A549 (cell line): ENCODE measurements at regions not wholly inside any gene's neighbourhood (a gene's known extent, or its start where the extent isn't known, plus 50 kb on each side); places are given as distances from the start of the nearest gene placed in this dataset.

ENCODE experiments used
- ATAC-seq, 2 experiments: fragments of 200-7000 bp in 1 of 2; fragments of >200 bp in 1 of 2; cut with Nextera tagmentation in 1 of 2; cut with Tn5 transposase in 1 of 2; 3 replicates each; pipeline versions ENCODE4 v1.8.0 to v1.9.1; 2018 to 2020; ENCODE audit warnings: mild to moderate bottlenecking in 1 of 2, moderate library complexity in 1 of 2
- CTCF ChIA-PET: fragments of 300-600 bp; sonication (Branson Sonifier 250); formaldehyde crosslinking; extraction: SDS; loops from one replicate; lab custom pipeline; 2021; ENCODE audit warnings: antibody characterized with exemption, inconsistent platforms; lab: Yijun Ruan, JAX
- POLR2A ChIA-PET: fragments of 350-600 bp; formaldehyde crosslinking; extraction: SDS; loops from one replicate; lab custom pipeline; 2021; ENCODE audit warnings: antibody characterized with exemption, inconsistent platforms; lab: Yijun Ruan, JAX
- DNase-seq, 2 experiments: peaks; one replicate each; pipeline versions ENCODE4 v3.0.0 to v3.0.0-alpha.2; 2011 to 2016; ENCODE audit warnings: low read depth in 1 of 2, low spot score in 1 of 2
- FAIRE-seq: peaks from 2 replicates; lab custom pipeline; 2011; peaks lifted over from hg19 to GRCh38; lab: Jason Lieb, UNC
- H3K27ac ChIP-seq, 2 experiments: fragments of >200 bp; sonication (Bioruptor Twin); formaldehyde crosslinking; 3 replicates each; pipeline ENCODE4 v1.5.1; 2016 to 2017
- H3K4me1 ChIP-seq: fragments of >200 bp; sonication (Bioruptor Twin); formaldehyde crosslinking; 3 replicates; pipeline ENCODE4 v1.6.1; 2016
- H3K4me2 ChIP-seq: fragments of >200 bp; sonication (Bioruptor Twin); formaldehyde crosslinking; 3 replicates; pipeline ENCODE4 v1.6.1; 2016
- H3K4me3 ChIP-seq: fragments of >200 bp; sonication (Bioruptor Twin); formaldehyde crosslinking; 3 replicates; pipeline ENCODE4 v1.5.1; 2016
- H3K9me3 ChIP-seq: fragments of >200 bp; sonication (Bioruptor Twin); formaldehyde crosslinking; 3 replicates; pipeline ENCODE4 v1.6.1; 2016
- BCL3 ChIP-seq: fragments of >200 bp; sonication (Bioruptor Twin); formaldehyde crosslinking; IDR thresholded peaks from 3 replicates; pipeline ENCODE4 v1.6.1; 2016
- BHLHE40 ChIP-seq: IDR thresholded peaks from 2 replicates; pipeline ENCODE4 v1.6.1; 2012; ENCODE audit warnings: low read depth, low read length, inconsistent platforms
- CBX2 ChIP-seq: fragments of 200-600 bp; sonication (generic); IDR thresholded peaks from 2 replicates; pipeline ENCODE4 v1.6.1; 2016; ENCODE audit warnings: low read depth, mild to moderate bottlenecking, borderline replicate concordance
- CBX8 ChIP-seq: fragments of 200-600 bp; sonication (generic); IDR thresholded peaks from 2 replicates; pipeline ENCODE4 v1.6.1; 2016
- CHD4 ChIP-seq: fragments of 200-600 bp; sonication (generic); IDR thresholded peaks from 2 replicates; pipeline ENCODE4 v1.6.1; 2016; ENCODE audit warnings: antibody characterized with exemption, mild to moderate bottlenecking, borderline replicate concordance
- E2F6 ChIP-seq: IDR thresholded peaks from 2 replicates; pipeline ENCODE4 v1.6.1; 2012; ENCODE audit warnings: low read depth, borderline replicate concordance
- EHMT2 ChIP-seq: fragments of 200-600 bp; sonication (generic); IDR thresholded peaks from 2 replicates; pipeline ENCODE4 v1.6.1; 2016; ENCODE audit warnings: antibody characterized with exemption, low read depth, mild to moderate bottlenecking, moderate library complexity
- ESRRA ChIP-seq: fragments of 150-350 bp; IDR thresholded peaks from 2 replicates; pipeline ENCODE4 v1.6.1; 2014; ENCODE audit warnings: mild to moderate bottlenecking, low read length, borderline replicate concordance
- FOSB ChIP-seq: fragments of 250-450 bp; sonication (Bioruptor Pico); IDR thresholded peaks from 2 replicates; pipeline ENCODE4 v1.5.0; 2020; ENCODE audit warnings: mild to moderate bottlenecking, moderate library complexity
- GATA3 ChIP-seq: IDR thresholded peaks from 2 replicates; pipeline ENCODE4 v1.6.1; 2012; ENCODE audit warnings: borderline replicate concordance
- HES2 ChIP-seq: fragments of >200 bp; sonication (Bioruptor Twin); formaldehyde crosslinking; IDR thresholded peaks from 2 replicates; pipeline ENCODE4 v1.6.1; 2016
- HEYL ChIP-seq: fragments of 250-450 bp; sonication (Bioruptor Pico); IDR thresholded peaks from 2 replicates; pipeline ENCODE4 v1.8.0; 2021; ENCODE audit warnings: mild to moderate bottlenecking, moderate library complexity
- JUN ChIP-seq, 2 experiments: fragments of >200 bp; sonication (Bioruptor Twin); formaldehyde crosslinking; IDR thresholded peaks; 2 replicates in 1 of 2; 3 replicates in 1 of 2; pipeline ENCODE4 v1.6.1; 2016 to 2017
- JUNB ChIP-seq: fragments of >200 bp; sonication (Bioruptor Twin); formaldehyde crosslinking; IDR thresholded peaks from 2 replicates; pipeline ENCODE4 v1.6.1; 2016
- MAFK ChIP-seq: fragments of 450-650 bp; IDR thresholded peaks from 2 replicates; pipeline ENCODE4 v1.6.1; 2014; ENCODE audit not compliant: partially characterized antibody
- MYC ChIP-seq: IDR thresholded peaks from 2 replicates; pipeline ENCODE4 v1.6.1; 2012; ENCODE audit warnings: mild to moderate bottlenecking, inconsistent platforms, low read length, improper control_type of control experiment, borderline replicate concordance
- NFE2L2 ChIP-seq: fragments of 150-350 bp; conservative IDR thresholded peaks from 2 replicates; pipeline ENCODE4 v1.6.1; 2014; ENCODE audit warnings: low read length
- NPAS2 ChIP-seq: fragments of 250-450 bp; sonication (Bioruptor Pico); IDR thresholded peaks from 2 replicates; pipeline ENCODE4 v1.8.0; 2022; ENCODE audit warnings: mild to moderate bottlenecking, moderate library complexity, borderline replicate concordance
- NR3C1 ChIP-seq: fragments of >200 bp; sonication (Bioruptor Twin); formaldehyde crosslinking; IDR thresholded peaks from 3 replicates; pipeline ENCODE4 v1.6.1; 2017
- PBX3 ChIP-seq: IDR thresholded peaks from 2 replicates; pipeline ENCODE4 v1.6.1; 2012
- RAD21 ChIP-seq, 2 experiments: fragments of >200 bp in 1 of 2; sonication (Bioruptor Twin) in 1 of 2; formaldehyde crosslinking in 1 of 2; IDR thresholded peaks in 1 of 2; conservative IDR thresholded peaks in 1 of 2; 2 replicates in 1 of 2; 3 replicates in 1 of 2; pipeline ENCODE4 v1.6.1; 2012 to 2018; ENCODE audit warnings: inconsistent platforms in 1 of 2
- RFX5 ChIP-seq: fragments of 450-650 bp; IDR thresholded peaks from 2 replicates; pipeline ENCODE4 v1.7.1; 2014; ENCODE audit warnings: antibody characterized with exemption, mild to moderate bottlenecking, moderate library complexity
- RNF2 ChIP-seq: fragments of 200-600 bp; sonication (generic); IDR thresholded peaks from 2 replicates; pipeline ENCODE4 v1.6.1; 2016; ENCODE audit warnings: low read depth, mild to moderate bottlenecking, antibody characterized with exemption, moderate library complexity, borderline replicate concordance
- SMC3 ChIP-seq: fragments of >200 bp; sonication (Bioruptor Twin); formaldehyde crosslinking; IDR thresholded peaks from 3 replicates; pipeline ENCODE4 v1.6.1; 2018; ENCODE audit warnings: inconsistent platforms
- TFCP2L1 ChIP-seq: fragments of 250-450 bp; sonication (Bioruptor Pico); IDR thresholded peaks from 2 replicates; pipeline ENCODE4 v1.5.0; 2021; ENCODE audit warnings: mild to moderate bottlenecking
- USF2 ChIP-seq: fragments of 450-650 bp; IDR thresholded peaks from 2 replicates; pipeline ENCODE4 v1.6.1; 2014; ENCODE audit warnings: antibody characterized with exemption
- ZC3H11A ChIP-seq: fragments of 450-650 bp; IDR thresholded peaks from 2 replicates; pipeline ENCODE4 v1.6.1; 2014; ENCODE audit warnings: antibody characterized with exemption, mild to moderate bottlenecking
- ZFP36 ChIP-seq: fragments of 450-650 bp; IDR thresholded peaks from 2 replicates; pipeline ENCODE4 v1.6.1; 2014; ENCODE audit warnings: borderline replicate concordance; ENCODE audit not compliant: partially characterized antibody
- ZNF302 ChIP-seq: fragments of 250-450 bp; sonication (Bioruptor Pico); IDR thresholded peaks from 2 replicates; pipeline ENCODE4 v1.9.0; 2021; ENCODE audit warnings: inconsistent platforms, mild to moderate bottlenecking, moderate library complexity
- WGBS: methylation state at CpG from one replicate; pipeline ENCODE4 v1.1.6; 2017; ENCODE audit errors: missing lambda C conversion rate; 5-methylcytosine and 5-hydroxymethylcytosine counted together
- TF ChIP-seq, protein P1 (sequence below): fragments of 200-600 bp; sonication (generic); IDR thresholded peaks from 2 replicates; pipeline ENCODE4 v1.6.1; 2016; ENCODE audit warnings: antibody characterized with exemption, mild to moderate bottlenecking, moderate library complexity
- TF ChIP-seq, protein P2 (sequence below): fragments of 250-450 bp; sonication (Bioruptor Pico); IDR thresholded peaks from 2 replicates; pipeline ENCODE4 v1.5.0; 2021; ENCODE audit warnings: mild to moderate bottlenecking, moderate library complexity, borderline replicate concordance

DNA sequence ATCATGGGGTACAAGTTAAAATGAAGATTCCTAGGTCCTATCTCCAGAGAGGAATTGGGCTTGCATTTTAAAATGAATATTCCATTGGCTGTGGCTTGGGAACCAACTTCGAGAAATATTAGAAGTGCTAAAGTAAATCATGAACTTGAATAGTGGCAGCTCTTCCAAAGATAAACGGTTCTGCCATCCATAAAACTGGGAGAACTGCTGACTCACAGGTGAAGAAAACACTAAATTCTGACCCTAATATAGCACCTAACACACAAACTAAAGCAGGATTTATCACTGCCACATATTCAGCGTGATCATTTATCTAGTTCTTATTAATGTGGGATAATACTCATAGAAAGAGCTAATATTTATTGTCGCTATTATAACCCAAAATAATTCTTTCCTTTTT lies 508.1 kb upstream of the ID4 start:
- DNase-seq (no peak), ATAC-seq (no peak), FAIRE-seq (no peak)
- TF ChIP-seq TFCP2L1 (CRISPR knock-in tag) (no peak), PBX3 (no peak), HEYL (CRISPR knock-in tag) (no peak), MYC (no peak), BHLHE40 (no peak), ZFP36 (no peak), JUN (IDR thresholded peaks at IDR 0.05) (no peak), NFE2L2 (no peak), FOSB (CRISPR knock-in tag) (no peak), CBX2 (no peak), GATA3 (no peak), NPAS2 (no peak), RFX5 (no peak)
- TF ChIP-seq, protein P1, sequence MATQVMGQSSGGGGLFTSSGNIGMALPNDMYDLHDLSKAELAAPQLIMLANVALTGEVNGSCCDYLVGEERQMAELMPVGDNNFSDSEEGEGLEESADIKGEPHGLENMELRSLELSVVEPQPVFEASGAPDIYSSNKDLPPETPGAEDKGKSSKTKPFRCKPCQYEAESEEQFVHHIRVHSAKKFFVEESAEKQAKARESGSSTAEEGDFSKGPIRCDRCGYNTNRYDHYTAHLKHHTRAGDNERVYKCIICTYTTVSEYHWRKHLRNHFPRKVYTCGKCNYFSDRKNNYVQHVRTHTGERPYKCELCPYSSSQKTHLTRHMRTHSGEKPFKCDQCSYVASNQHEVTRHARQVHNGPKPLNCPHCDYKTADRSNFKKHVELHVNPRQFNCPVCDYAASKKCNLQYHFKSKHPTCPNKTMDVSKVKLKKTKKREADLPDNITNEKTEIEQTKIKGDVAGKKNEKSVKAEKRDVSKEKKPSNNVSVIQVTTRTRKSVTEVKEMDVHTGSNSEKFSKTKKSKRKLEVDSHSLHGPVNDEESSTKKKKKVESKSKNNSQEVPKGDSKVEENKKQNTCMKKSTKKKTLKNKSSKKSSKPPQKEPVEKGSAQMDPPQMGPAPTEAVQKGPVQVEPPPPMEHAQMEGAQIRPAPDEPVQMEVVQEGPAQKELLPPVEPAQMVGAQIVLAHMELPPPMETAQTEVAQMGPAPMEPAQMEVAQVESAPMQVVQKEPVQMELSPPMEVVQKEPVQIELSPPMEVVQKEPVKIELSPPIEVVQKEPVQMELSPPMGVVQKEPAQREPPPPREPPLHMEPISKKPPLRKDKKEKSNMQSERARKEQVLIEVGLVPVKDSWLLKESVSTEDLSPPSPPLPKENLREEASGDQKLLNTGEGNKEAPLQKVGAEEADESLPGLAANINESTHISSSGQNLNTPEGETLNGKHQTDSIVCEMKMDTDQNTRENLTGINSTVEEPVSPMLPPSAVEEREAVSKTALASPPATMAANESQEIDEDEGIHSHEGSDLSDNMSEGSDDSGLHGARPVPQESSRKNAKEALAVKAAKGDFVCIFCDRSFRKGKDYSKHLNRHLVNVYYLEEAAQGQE, result no peak
- TF ChIP-seq, protein P2, sequence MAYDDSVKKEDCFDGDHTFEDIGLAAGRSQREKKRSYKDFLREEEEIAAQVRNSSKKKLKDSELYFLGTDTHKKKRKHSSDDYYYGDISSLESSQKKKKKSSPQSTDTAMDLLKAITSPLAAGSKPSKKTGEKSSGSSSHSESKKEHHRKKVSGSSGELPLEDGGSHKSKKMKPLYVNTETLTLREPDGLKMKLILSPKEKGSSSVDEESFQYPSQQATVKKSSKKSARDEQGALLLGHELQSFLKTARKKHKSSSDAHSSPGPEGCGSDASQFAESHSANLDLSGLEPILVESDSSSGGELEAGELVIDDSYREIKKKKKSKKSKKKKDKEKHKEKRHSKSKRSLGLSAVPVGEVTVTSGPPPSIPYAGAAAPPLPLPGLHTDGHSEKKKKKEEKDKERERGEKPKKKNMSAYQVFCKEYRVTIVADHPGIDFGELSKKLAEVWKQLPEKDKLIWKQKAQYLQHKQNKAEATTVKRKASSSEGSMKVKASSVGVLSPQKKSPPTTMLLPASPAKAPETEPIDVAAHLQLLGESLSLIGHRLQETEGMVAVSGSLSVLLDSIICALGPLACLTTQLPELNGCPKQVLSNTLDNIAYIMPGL (CRISPR knock-in tag), result no peak
- Histone ChIP-seq H3K4me1 (peaks cover 4% of the 10 kb centered on the region; the same call in 1 of the 3 replicates), H3K4me2 (no peak overlapping the region), H3K9me3 (no peaks in the 10 kb centered on the region), H3K4me3 (no peak overlapping the region), H3K27ac (no peak overlapping the region)
- ChIA-PET POLR2A (no interaction called here), CTCF (no interaction called here)
- WGBS, result 49% methylated on average over 4 of the region's 4 CpGs

DNA sequence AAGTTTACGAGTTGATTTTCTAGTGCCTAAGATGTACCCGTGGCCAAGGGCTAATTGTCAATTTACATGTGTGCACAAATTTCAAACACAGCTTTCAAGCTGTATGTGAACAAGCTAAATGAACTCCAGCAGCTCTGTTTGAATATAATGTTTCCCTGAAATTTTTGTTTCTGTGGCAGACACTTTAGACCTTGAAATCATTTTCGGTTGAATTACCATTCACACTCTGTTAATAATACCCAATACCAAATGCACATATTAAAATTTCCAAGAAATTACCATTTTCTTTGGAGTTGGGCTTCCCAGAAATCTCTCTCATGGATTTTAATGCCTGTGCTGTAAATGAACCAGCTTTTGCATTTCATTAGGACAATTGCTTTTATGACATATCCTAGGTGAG lies 506.1 kb upstream of the ID4 start:
- H3K4me3 ChIP-seq, result no peak overlapping the region
- FAIRE-seq (no peak), DNase-seq (no peak), ATAC-seq (no peak)
- H3K4me2 ChIP-seq, result no peak overlapping the region
- H3K27ac ChIP-seq, result no peak overlapping the region
- H3K9me3 ChIP-seq, result no peaks in the 10 kb centered on the region
- TF ChIP-seq MAFK (no peak), USF2 (no peak), ZNF302 (CRISPR knock-in tag) (no peak), SMC3 (no peak), ZC3H11A (no peak), HES2 (no peak), RAD21 (conservative IDR thresholded peaks at IDR 0.05 in 1 of 2, IDR thresholded peaks at IDR 0.05 in 1 of 2) (no peak), FOSB (CRISPR knock-in tag) (no peak), BCL3 (no peak), RFX5 (no peak), EHMT2 (no peak), CHD4 (no peak), E2F6 (no peak), NR3C1 (no peak), CBX8 (no peak), ESRRA (no peak), NPAS2 (no peak), JUNB (no peak), RNF2 (no peak)
- ChIA-PET CTCF (interaction anchor here (0.7 kb wide), 1 partner anchor 8 kb away, joined by 3 read pairs; no protein-coding TSS in a partner anchor), POLR2A (no interaction called here)
- peaks cover 8% of the 10 kb centered on the region; the same call in 1 of the 3 replicates for H3K4me1 ChIP-seq
- 41% methylated on average over 3 of the region's 3 CpGs for WGBS
